ENCODE measurements at regions not wholly inside any gene's neighbourhood (a gene's known extent, or its start where the extent isn't known, plus 50 kb on each side); places are given as distances from the start of the nearest gene placed in this dataset.

GRCh38 chr16:80389338-80389737 lies 151.5 kb upstream of the DYNLRB2 start:
- POLR2A ChIA-PET, result no interaction called here
- no peaks in the 10 kb centered on the region for H3K27me3 ChIP-seq (ENCODE audit: control insufficient read depth, insufficient read depth, low read length)
- H3K9me3 ChIP-seq (ENCODE audit: control insufficient read depth, insufficient read depth, low read depth, low read length), result no peaks in the 10 kb centered on the region
- H3K36me3 ChIP-seq (ENCODE audit: control insufficient read depth, insufficient read depth, low read length), result no peaks in the 10 kb centered on the region
- H3K27ac ChIP-seq (ENCODE audit: low read length), result no peak overlapping the region
- ATAC-seq (no peak), DNase-seq (ENCODE audit: low read depth, low spot score) (no peak)
- no peak overlapping the region for H3K4me3 ChIP-seq (ENCODE audit: low read depth in 2 of 2, low read length in 2 of 2)
- in situ Hi-C loops (cut with HindIII; ENCODE audit: low pct_unique_long_range_greater_than_20kb, low sequenced_read_pairs), result no loop called here
- TF ChIP-seq REST (IDR thresholded peaks at IDR 0.05; ENCODE audit: insufficient read depth in 1 of 2, low read depth in 2 of 2, low read length in 1 of 2), result no peak
- no peak for TF ChIP-seq POLR2AphosphoS5 (IDR thresholded peaks at IDR 0.05; ENCODE audit: low read depth, low read length)
- TF ChIP-seq SIN3A (IDR thresholded peaks at IDR 0.05; ENCODE audit: borderline replicate concordance, insufficient read depth, low read depth, low read length), result no peak
- no peak for TF ChIP-seq TCF7L2 (IDR thresholded peaks at IDR 0.05; ENCODE audit: low read depth, low read length)
- BruUV-seq (replicated peaks), result no TSS peak
- intact Hi-C loops (cut with micrococcal nuclease; ENCODE audit: unreplicated experiment), result no loop called here
- no peaks in the 10 kb centered on the region for H3K4me1 ChIP-seq (ENCODE audit: control insufficient read depth, insufficient read depth, low read length)
- CTCF ChIA-PET, result no interaction called here

GRCh38 chr16:80387318-80387921 lies 153.4 kb upstream of the DYNLRB2 start:
- no TSS peak for BruUV-seq (replicated peaks)
- ChIA-PET POLR2A (no interaction called here), CTCF (no interaction called here)
- no peak for ATAC-seq
- Histone ChIP-seq H3K36me3 (ENCODE audit: control insufficient read depth, insufficient read depth, low read length) (no peaks in the 10 kb centered on the region), H3K4me1 (ENCODE audit: control insufficient read depth, insufficient read depth, low read length) (no peaks in the 10 kb centered on the region), H3K27me3 (ENCODE audit: control insufficient read depth, insufficient read depth, low read length) (no peaks in the 10 kb centered on the region), H3K9me3 (ENCODE audit: control insufficient read depth, insufficient read depth, low read depth, low read length) (no peaks in the 10 kb centered on the region), H3K27ac (ENCODE audit: low read length) (no peak overlapping the region), H3K4me3 (ENCODE audit: low read depth in 2 of 2, low read length in 2 of 2) (no peak overlapping the region)
- TF ChIP-seq TCF7L2 (IDR thresholded peaks at IDR 0.05; ENCODE audit: low read depth, low read length), result no peak
- no peak for TF ChIP-seq CTCF (IDR thresholded peaks at IDR 0.05)
- TF ChIP-seq POLR2AphosphoS5 (IDR thresholded peaks at IDR 0.05; ENCODE audit: low read depth, low read length), result no peak
- TF ChIP-seq REST (IDR thresholded peaks at IDR 0.05; ENCODE audit: insufficient read depth in 1 of 2, low read depth in 2 of 2, low read length in 1 of 2), result no peak
- TF ChIP-seq SIN3A (IDR thresholded peaks at IDR 0.05; ENCODE audit: borderline replicate concordance, insufficient read depth, low read depth, low read length), result no peak
- no peak for DNase-seq (ENCODE audit: low read depth, low spot score)
- in situ Hi-C loops (cut with HindIII; ENCODE audit: low pct_unique_long_range_greater_than_20kb, low sequenced_read_pairs), result no loop called here
- intact Hi-C loops (cut with micrococcal nuclease; ENCODE audit: unreplicated experiment), result no loop called here
